Neural cell (in vitro differentiated cells): ENCODE measurements at regions not wholly inside any gene's neighbourhood (a gene's known extent, or its start where the extent isn't known, plus 50 kb on each side); places are given as distances from the start of the nearest gene placed in this dataset.

Source experiments
- H2AFZ ChIP-seq: fragments of 200-600, 300-800 bp; sonication (generic), shearing (Covaris generic); 2 replicates; pipeline ENCODE4 v1.6.0; 2014; ENCODE audit warnings: low read depth, mild to moderate bottlenecking, antibody characterized with exemption, low read length, moderate library complexity
- H3F3A ChIP-seq: fragments of 200-600 bp; shearing (Covaris generic); 2 replicates; pipeline ENCODE4 v1.6.1; 2016; ENCODE audit warnings: mild to moderate bottlenecking, moderate library complexity, mixed read lengths, antibody characterized with exemption, low read length; ENCODE audit not compliant: insufficient read depth, poor library complexity, severe bottlenecking
- H3K27ac ChIP-seq: fragments of 200-600, 300-800 bp; sonication (generic), shearing (Covaris generic); 2 replicates; pipeline ENCODE4 v1.5.1; 2014; ENCODE audit warnings: mild to moderate bottlenecking, low read length, moderate library complexity
- H3K27me3 ChIP-seq: fragments of 300-800, 200-600 bp; sonication (generic), shearing (Covaris generic); 2 replicates; pipeline ENCODE4 v1.6.0; 2014; ENCODE audit warnings: mild to moderate bottlenecking, low read depth, low read length, moderate library complexity; ENCODE audit not compliant: insufficient read depth
- H3K36me3 ChIP-seq: fragments of 300-800, 200-600 bp; sonication (generic), shearing (Covaris generic); 2 replicates; pipeline ENCODE4 v1.5.1; 2014; ENCODE audit warnings: mild to moderate bottlenecking, antibody characterized with exemption, low read length, moderate library complexity; ENCODE audit not compliant: insufficient read depth
- H3K4me2 ChIP-seq: fragments of 300-800, 200-600 bp; sonication (generic), shearing (Covaris generic); 2 replicates; pipeline ENCODE4 v1.6.0; 2014; ENCODE audit warnings: mild to moderate bottlenecking, low read length
- H3K4me3 ChIP-seq: fragments of 300-800, 200-600 bp; sonication (generic), shearing (Covaris generic); 2 replicates; pipeline ENCODE4 v1.5.1; 2014; ENCODE audit warnings: mild to moderate bottlenecking, low read length, moderate library complexity
- H3K79me2 ChIP-seq: fragments of 200-600 bp; shearing (Covaris generic); replicated peaks from 2 replicates; pipeline ENCODE4 v1.6.0; 2014; ENCODE audit warnings: mild to moderate bottlenecking, low read length, moderate library complexity; ENCODE audit not compliant: insufficient read depth
- H3K9ac ChIP-seq: fragments of 300-800, 200-600 bp; sonication (generic), shearing (Covaris generic); 2 replicates; pipeline ENCODE4 v1.6.1; 2016; ENCODE audit warnings: mild to moderate bottlenecking, low read length, mixed read lengths
- H3K9me2 ChIP-seq: fragments of 200-600 bp; shearing (Covaris generic); 2 replicates; pipeline ENCODE4 v1.6.1; 2016; ENCODE audit warnings: mild to moderate bottlenecking, low read length, mixed read lengths; ENCODE audit not compliant: insufficient read depth
- H3K9me3 ChIP-seq: fragments of 200-600, 300-800 bp; sonication (generic), shearing (Covaris generic); 2 replicates; pipeline ENCODE4 v1.6.1; 2016; ENCODE audit warnings: mild to moderate bottlenecking, mixed run types, low read length, moderate library complexity, mixed read lengths
- H4K20me1 ChIP-seq: fragments of 200-600 bp; shearing (Covaris generic); 2 replicates; pipeline ENCODE4 v1.6.1; 2016; ENCODE audit warnings: mild to moderate bottlenecking, mixed run types; ENCODE audit not compliant: insufficient read depth
- CTCF ChIP-seq: fragments of 450-650 bp; IDR thresholded peaks from 2 replicates; pipeline ENCODE4 v1.5.1; 2014; ENCODE audit warnings: antibody characterized with exemption, mild to moderate bottlenecking, moderate library complexity; ENCODE audit not compliant: poor library complexity, severe bottlenecking
- EP300 ChIP-seq: fragments of 450-650 bp; conservative IDR thresholded peaks from 2 replicates; pipeline ENCODE4 v1.6.1; 2014; ENCODE audit warnings: antibody characterized with exemption, mild to moderate bottlenecking, moderate library complexity; ENCODE audit not compliant: poor library complexity, severe bottlenecking
- EZH2 ChIP-seq: fragments of 200-600, 300-800 bp; shearing (Covaris generic), sonication (generic); IDR thresholded peaks from 2 replicates; pipeline ENCODE4 v1.6.1; 2014; ENCODE audit warnings: antibody characterized with exemption, low read length, borderline replicate concordance, mild to moderate bottlenecking; ENCODE audit not compliant: insufficient read depth, poor library complexity, severe bottlenecking
- MXI1 ChIP-seq: fragments of 450-650 bp; conservative IDR thresholded peaks from 2 replicates; pipeline ENCODE4 v1.6.1; 2014; ENCODE audit warnings: antibody characterized with exemption, mild to moderate bottlenecking; ENCODE audit not compliant: poor library complexity, severe bottlenecking
- POLR2AphosphoS5 ChIP-seq: IDR thresholded peaks from 2 replicates; pipeline ENCODE4 v1.6.1; 2012
- RAD21 ChIP-seq: fragments of 450-650 bp; conservative IDR thresholded peaks from 2 replicates; pipeline ENCODE4 v1.6.1; 2014; ENCODE audit warnings: antibody characterized with exemption, mild to moderate bottlenecking, moderate library complexity
- REST ChIP-seq: IDR thresholded peaks from 2 replicates; pipeline ENCODE4 v1.6.1; 2012; ENCODE audit warnings: borderline replicate concordance
- SMC3 ChIP-seq: fragments of 450-650 bp; conservative IDR thresholded peaks from 2 replicates; pipeline ENCODE4 v1.6.1; 2014; ENCODE audit warnings: antibody characterized with exemption, mild to moderate bottlenecking, moderate library complexity; ENCODE audit not compliant: poor library complexity
- TAF1 ChIP-seq: IDR thresholded peaks from 2 replicates; pipeline ENCODE4 v1.6.1; 2012; ENCODE audit warnings: low read depth

GRCh38 chr2:172354347-172354746 lies 73.0 kb upstream of the ITGA6 start:
- TF ChIP-seq MXI1 (no peak), TAF1 (no peak), CTCF (no peak), POLR2AphosphoS5 (no peak), EZH2 (no peak), RAD21 (no peak), EP300 (no peak), SMC3 (no peak), REST (no peak)
- Histone ChIP-seq H3K79me2 (no peaks in the 10 kb centered on the region), H3F3A (no peaks in the 10 kb centered on the region), H3K36me3 (no peaks in the 10 kb centered on the region), H3K4me3 (no peak overlapping the region), H3K9ac (no peak overlapping the region), H3K27me3 (no peaks in the 10 kb centered on the region), H3K4me2 (no peak overlapping the region), H3K9me3 (no peaks in the 10 kb centered on the region), H3K9me2 (no peaks in the 10 kb centered on the region), H2AFZ (no peak overlapping the region), H4K20me1 (no peaks in the 10 kb centered on the region), H3K27ac (no peak overlapping the region)

DNA sequence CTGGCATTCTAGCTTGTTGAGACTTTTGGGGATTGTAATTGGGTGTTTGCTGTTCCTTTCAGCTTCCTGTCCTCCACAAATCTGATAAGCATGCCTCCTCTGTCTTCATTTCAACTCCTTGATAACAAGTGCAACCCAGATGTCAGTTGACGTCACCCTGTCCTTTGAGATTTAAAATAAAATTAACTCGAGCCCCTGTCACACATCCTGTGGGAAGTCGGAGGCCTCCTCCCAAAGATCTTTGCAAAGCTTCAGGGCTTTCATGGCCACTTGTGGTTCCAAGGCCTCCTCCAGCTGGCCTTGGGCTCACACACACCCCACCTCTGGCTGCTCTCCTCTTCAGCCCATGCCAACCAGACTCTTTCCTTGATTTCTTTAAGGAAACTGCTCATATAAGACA lies 69.9 kb upstream of the ITGA6 start:
- Histone ChIP-seq H2AFZ (no peak overlapping the region), H3K36me3 (no peaks in the 10 kb centered on the region)

More for the DNA sequence above, 69.9 kb upstream of the ITGA6 start:
- Histone ChIP-seq H3K9ac (no peak overlapping the region), H3K4me3 (no peak overlapping the region), H3F3A (no peaks in the 10 kb centered on the region), H3K9me2 (no peaks in the 10 kb centered on the region), H3K79me2 (no peaks in the 10 kb centered on the region), H3K27ac (no peak overlapping the region), H4K20me1 (no peaks in the 10 kb centered on the region), H3K4me2 (no peak overlapping the region), H3K9me3 (no peaks in the 10 kb centered on the region), H3K27me3 (no peaks in the 10 kb centered on the region)
- no peak for TF ChIP-seq EZH2
- no peak for TF ChIP-seq TAF1
- no peak for TF ChIP-seq POLR2AphosphoS5
- TF ChIP-seq EP300, result no peak
- TF ChIP-seq CTCF, result no peak
- TF ChIP-seq MXI1, result no peak
- TF ChIP-seq SMC3, result no peak
- TF ChIP-seq REST, result no peak
- TF ChIP-seq RAD21, result no peak
